Medulla oblongata (tissue), 1 donor: ENCODE measurements at regions not wholly inside any gene's neighbourhood (a gene's known extent, or its start where the extent isn't known, plus 50 kb on each side); places are given as distances from the start of the nearest gene placed in this dataset.
"Not testable (repeated sequence)": the region's sequence is repeated elsewhere in the genome, so short reads cannot be mapped to it uniquely, and the experiment has no call there.

Experiments
- DNase-seq: peaks from one replicate; pipeline ENCODE4 v3.0.0-alpha.2; 2015; ENCODE audit errors: extremely low spot score

DNA sequence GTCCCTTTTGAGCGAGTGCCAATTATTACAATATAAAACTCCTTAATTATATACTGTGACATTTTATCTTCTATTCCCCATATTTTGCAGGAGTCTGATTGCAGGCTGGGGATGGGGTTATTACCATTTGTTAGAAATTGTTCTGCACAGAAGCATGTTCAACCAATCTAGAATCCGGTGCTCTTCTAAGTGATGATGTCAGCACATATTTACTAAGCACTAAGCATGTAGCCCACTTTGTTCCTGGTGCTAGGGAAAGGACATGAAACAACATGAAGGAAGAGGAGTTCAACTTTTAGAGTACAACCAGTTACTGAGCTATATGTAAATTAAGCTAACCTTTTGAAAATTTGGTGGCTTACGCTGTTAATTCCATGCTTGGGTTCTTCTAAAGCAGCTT is 52.8 kb upstream of the IL1RAPL2 start:
- no peak for DNase-seq

DNA sequence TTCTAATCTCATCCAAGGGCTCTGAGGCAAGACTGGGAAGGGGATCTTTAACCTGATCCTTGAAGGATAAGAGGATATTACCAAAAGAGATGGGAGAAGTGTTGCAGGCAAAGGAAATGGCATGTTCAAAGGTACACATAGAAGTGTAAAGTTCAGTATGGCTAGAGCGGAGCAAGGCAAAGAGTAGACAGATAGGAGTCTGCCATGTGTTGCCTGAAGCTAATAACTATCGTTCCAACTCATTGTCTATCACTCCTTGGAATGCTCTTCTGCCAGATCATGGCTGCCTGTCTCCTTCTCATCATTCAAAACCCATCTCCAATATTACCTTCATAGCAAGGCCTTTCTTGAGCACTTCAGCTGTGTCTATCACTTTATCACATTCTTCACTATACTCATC is 55.2 kb upstream of the IL1RAPL2 start:
- no peak for DNase-seq

DNA sequence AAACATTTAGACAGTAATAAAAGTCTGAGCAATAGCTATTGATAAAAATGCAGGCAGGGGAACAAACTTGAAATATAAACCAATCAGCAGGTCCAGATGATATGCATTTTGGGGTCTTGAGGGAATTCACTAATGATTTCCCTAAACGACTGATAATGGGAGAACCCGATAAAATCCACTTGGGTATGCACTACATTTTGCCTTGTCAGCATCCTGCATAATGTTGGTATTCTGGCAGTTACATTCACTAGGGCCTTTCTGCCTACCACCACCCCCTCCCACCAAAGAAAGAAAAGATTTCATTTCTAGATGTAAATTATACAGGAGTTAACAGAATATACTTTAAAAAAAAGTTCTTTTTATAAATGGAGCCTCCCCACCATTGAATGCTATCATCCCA is 63.5 kb upstream of the IL1RAPL2 start:
- DNase-seq = no peak

DNA sequence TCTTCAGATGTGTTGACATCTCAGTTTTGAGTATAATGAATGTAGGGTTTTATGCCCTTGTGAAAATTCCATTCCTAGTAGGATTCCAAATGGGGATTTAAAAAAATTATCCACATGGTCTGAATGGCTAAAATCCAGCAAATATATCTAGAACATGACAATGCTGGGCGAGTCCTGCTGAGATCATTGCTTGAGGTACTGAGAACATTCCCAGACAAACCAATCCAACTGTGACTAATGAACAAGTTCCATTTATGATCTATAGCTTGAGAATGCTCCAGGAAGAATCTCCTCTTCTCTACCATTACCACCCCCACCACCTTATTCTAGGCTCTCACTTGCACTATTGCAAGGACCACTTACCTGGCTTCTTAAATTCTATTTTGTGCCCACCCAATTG is 77.2 kb upstream of the IL1RAPL2 start:
- DNase-seq = no peak

DNA sequence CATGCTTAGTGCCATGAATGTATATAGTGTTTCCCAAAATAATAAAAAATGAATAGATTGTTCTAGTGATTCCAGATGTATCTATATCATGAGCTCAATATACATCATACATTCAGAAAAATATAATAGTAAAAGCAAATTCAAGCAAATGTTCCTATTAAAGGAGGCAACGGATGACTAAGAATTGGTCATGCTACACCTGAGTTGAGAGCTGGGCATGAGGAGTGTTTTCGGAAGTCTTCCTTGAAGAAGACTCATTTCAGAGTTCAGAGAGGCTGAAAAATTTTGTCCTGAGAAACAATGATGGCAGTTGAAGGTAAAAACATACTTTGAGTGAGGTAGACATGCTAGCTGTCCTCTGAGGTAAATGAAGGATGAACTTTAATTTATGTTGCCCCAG is 79.3 kb upstream of the IL1RAPL2 start:
- no peak for DNase-seq

DNA sequence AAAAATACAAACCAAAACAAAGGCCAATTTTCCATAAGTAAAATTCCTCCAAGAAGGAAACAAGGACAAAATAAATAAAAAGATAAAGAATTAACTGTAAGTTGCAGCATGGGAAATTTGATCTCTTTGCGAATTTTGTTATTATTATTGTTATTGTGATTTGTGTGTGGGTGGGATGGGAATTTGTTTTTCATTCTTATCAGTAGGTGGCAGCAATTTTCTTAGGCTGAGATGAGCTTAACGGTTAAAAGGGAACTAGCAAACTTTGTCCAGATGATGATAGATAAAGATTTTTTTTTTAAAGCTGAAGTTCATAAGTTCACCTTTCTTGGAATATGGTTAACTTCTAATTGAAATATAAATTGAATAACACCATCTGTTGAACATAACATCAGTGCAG is 83.2 kb upstream of the IL1RAPL2 start:
- no peak for DNase-seq

DNA sequence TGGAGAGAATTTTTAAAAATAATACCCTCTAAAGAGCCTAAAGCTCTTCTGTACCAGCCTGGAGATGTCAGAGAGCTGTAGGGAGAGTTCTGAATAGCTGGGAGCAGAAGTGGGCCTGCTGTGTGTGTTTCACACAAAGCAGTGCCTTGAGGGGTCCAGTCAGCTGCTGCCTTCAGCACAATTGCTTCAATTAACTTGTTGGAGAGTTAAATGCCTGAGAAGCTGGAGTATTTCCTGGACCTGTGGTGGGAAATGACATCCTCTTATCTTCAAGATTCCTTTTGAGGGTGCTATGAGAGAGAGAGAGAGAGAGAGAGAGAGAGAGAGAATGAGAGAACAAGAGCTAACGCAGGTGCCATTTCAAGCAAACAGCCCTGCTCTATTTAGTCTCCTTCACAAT is 96.2 kb upstream of the IL1RAPL2 start:
- DNase-seq = no peak

DNA sequence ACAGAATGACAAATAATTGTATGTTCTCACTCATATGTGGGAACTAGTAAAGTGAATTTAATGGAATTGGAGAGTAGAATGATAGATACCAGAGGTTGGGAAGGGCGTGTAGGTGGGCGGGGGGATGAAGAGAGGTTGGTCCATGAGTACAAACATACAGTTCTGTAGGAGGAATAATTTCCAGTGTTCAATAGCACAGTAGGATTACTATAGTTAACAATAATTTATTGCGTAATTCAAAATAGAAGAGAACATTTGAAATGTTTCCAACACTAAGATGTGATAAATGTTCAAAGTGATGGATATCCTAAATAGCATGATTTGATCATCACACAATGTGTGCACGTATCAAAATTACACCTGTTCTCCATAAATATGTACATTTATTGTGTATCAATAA is 106.2 kb upstream of the IL1RAPL2 start:
- DNase-seq = no peak

DNA sequence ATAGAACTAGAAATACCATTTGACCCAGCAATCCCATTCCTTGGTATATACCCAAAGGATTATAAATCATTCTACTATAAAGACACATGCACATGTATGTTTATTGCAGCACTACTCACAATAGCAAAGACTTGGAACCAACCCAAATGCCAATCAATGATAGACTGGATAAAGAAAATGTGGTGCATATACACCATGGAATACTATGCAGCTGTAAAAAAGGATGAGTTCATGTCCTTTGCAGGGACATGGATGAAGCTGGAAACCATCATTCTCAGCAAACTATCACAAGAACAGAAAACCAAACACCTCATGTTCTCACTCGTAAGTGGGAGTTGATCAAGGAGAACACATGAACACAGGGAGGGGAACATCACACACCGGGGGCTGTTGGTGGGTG is 108.9 kb upstream of the IL1RAPL2 start:
- not testable (repeated sequence) for DNase-seq

DNA sequence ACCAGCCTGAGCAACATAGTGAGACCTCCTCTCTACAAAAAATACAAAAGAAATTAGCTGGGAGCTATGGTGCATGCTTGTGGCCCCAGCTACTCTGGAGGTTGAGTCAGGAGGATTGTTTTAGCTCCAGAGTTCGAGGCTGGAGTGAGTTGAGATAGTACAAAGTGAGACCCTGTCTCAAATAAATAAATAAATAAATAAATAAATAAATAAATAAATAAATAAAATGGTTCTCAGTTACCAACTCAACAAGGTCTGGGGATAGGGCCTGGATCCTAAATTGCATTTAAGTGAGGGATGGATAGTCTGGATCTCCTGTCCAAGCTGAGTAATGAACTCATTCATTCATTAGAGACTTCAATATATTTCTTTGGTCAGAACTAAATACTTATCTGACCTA is 115.7 kb upstream of the IL1RAPL2 start:
- no peak for DNase-seq

DNA sequence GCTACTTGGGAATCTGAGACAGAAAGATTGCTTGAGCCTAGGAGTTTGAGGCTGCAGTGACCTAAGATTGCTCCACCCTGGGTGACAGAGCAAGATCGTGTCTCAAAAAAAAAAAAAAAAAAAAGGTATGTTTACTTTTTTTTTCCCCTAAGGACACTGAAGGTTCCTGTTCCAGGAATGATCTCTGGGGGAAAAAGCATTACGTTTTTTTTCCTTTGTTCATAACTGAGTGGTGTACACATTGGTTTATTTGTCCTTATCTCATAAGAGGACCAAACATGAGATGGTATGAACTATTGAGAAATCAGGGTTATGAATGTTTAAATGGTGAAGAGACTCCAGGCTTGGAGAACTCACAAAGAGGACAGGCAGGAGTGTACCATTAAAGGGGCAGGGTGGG is 120.4 kb upstream of the IL1RAPL2 start:
- no peak for DNase-seq

DNA sequence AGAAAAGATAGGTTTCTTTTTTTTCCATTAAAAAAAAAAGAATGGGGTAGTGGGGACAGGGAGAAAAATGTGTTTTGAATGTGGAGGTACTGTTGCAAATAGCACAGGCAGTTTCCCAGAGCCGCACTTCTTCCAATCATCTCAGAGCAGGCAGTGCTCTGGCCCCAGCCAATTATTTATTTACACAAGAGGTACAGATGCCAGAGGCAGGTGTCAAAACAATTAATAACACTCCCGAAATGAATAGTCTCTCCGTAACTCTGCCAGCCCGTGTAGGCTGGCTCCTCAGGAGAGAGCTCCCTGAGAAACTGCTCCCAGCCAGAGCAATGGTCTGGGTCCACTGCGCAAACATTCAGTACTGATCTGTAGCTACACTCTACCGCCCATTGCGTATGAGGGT is 130.8 kb upstream of the IL1RAPL2 start:
- DNase-seq = no peak

DNA sequence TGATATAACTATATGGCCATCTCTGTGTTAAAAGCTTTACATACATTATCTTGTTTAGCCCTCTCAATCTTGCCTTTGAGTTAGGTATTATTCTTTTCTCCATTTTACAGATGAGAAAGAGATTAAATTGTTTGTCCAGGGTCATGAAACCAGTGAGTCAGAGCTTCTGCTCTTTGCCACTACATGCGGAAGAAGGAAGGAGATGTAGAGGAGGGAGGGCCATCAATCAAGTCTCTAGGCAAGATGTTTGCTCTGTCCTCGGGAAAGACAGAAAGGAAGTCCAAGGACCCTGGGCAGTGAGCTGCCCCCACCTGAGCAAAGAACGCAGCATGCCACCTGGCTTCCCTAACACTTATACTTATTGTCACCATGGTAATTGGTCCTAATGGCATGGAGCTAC is 133.7 kb upstream of the IL1RAPL2 start:
- no peak for DNase-seq

DNA sequence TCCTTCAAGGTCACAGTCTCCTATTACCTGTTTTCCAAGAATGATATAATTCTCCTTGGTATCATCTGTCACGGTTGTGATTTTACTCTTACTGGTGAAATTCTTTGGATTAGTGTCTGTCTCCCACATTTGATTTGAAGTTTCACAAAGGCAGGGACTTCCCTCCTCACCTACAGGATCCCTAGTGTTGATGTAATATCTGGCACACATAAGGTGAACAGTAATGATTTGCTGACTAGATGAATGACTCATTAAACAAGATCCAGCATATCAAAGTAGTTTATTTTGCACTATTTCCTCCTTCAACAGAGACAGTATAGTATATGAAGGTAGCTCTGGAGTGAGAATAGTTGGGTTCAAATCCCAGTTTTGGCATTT is 135.3 kb upstream of the IL1RAPL2 start:
- DNase-seq = no peak

DNA sequence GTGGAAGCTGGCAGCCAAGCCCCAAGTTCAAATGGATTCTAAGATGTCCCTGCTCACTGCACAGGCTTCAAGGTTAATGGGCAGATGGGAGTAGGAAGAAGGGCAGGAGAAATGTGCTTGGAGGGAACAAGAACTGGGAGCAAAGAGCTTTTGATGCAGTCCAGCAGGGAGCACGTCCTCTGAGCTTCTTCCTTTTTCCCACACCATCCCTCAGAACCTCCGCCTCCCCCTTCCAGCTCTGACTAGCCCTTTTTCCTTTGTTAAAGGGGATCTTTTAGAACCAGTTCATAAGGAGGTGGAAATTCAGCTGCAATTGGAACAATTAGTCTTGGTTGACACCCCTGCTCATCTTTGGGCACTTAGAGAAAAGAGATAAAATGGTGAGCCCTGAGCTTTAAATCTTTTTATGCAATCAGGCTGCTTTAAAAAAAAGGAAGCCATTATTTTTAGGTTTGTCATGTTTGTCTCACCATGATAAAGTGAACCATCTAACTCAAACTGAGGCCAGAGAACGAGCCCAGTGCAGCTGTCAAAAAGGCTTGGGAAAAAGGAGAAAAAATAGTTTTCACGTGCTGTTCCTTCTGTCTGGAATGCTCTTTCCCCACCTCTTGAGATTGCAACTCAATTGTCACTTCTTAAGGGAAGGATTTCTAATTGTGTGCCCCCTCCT is 135.8 kb upstream of the IL1RAPL2 start:
- DNase-seq = no peak

DNA sequence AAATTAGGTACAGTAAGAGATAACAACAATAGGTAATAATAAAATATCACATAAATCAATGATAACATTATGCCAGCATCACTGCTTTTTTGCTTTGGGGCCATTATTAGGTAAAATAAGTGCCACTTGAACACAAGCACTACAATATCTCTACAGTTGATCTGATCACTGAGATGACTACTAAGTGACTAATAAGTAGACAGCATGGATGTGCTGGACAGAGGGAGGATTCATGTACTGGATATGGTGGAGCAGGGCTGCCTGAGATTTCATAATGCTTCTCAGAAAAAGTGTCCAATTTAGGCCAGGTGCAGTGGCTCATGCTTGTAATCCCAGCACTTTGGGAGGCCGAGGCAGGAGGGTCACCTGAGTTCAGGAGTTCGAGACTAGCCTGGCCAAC is 137.8 kb upstream of the IL1RAPL2 start:
- no peak for DNase-seq

DNA sequence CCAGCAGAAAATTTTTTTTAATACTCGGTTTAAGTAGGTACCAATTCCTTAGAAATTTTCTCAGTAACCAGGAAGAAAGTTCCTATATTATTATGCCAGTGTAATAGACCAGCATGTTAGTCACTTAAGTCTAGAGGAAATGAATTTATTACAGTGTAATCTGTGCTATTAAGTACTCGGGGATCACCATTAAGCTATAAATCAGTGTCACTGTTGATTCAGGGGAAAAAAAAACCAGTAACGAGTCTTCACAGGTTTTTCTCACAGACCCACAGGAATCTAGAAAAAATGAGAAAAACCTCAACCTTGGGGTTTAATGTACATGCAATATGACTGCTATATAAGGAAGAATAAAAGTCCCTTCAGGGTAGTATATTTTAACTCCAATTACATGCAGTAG is 138.3 kb upstream of the IL1RAPL2 start:
- no peak for DNase-seq

DNA sequence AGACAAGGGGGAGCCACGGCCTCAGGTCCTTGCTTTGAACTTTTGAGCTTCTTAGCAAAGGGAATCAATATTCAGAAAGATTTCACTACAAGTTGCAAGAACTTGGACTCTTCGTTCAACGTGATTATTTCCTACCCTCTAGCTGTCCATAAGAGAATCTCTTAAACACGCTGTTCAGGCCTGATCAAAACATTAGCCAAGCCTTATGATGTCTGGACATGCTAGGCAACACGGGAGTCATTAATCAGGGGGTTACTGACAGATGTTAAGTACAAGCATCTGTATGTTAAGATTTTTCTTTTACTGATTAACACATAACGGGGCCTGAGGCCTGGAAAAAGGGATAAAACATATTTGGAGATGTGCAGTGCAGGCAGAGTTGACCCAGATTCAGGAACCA is 138.9 kb upstream of the IL1RAPL2 start:
- DNase-seq = no peak

DNA sequence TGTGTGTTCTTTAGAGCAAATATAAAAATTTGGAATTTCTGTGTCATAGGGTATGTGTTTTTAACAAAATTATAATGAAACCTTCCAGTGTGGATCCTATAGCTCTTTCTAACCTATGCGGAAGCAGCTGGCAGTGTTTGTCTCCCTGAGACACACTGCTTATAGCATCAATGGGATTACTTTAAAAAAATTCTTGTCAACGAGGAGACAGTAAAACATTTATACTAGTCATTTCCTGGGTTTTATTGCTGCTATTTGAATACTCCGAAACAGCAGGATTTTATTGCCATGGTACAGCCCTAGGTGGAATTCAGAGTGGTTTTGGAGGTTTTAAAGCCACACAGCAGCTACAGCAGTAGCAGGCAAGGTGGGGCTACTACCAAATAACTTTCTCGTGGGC is 145.1 kb upstream of the IL1RAPL2 start:
- no peak for DNase-seq

DNA sequence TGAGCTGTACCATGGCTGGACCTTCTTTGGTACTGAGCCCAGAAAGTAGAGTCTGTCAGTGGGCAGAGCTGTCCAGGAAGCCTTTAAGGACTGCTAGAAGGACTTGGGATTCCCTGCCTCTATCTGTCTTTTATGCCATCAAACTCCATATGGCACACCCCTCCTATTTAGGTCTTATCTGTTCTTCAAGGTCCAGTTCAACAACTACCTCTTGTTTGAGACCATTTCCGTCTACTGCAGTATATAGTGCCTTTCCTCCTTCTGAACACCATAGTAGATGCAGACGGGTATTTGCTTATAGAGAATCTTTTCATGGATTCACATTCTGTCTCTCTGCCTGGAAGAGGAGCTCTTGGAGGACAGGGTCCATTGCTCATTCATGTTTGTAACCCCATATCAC is 146.1 kb upstream of the IL1RAPL2 start:
- DNase-seq = no peak

DNA sequence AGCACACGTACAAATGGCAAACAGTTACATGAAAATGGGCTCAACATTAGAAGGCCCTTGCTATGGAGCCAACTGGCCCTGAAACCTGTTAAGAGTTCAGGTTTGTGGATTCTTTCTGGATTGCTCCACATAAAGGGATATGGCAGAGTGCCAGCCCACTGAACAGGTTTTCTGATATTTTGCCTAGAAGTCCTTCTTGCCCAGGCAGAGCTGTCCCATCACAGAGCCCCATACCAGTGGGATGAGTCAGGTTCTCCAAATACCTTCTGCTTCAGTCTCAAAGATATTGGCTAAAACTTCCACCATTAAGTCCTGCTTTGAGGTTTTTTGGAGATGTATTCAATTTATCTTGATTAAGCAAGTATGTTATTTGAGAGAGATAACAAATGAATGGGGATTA is 146.8 kb upstream of the IL1RAPL2 start:
- DNase-seq = no peak

DNA sequence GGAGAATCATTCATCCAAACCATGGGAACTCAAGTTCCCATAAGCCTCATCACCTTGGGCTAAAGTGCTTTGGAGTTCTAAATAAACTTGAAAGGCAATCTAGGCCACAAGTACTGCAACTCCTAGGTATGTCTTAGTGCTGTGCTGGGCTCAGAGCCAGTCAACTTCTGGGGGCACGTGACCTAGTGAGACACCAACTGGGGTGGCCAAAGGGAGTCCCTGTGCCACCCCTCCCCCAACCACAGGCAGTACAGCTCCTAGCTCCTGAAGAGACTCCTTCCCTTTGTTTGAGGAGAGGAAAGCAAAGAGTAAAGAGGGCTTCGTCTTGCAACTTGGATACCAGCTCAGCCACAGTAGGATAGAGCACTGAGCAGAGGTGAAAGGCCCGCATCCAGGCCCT is 154.2 kb upstream of the IL1RAPL2 start:
- no peak for DNase-seq

DNA sequence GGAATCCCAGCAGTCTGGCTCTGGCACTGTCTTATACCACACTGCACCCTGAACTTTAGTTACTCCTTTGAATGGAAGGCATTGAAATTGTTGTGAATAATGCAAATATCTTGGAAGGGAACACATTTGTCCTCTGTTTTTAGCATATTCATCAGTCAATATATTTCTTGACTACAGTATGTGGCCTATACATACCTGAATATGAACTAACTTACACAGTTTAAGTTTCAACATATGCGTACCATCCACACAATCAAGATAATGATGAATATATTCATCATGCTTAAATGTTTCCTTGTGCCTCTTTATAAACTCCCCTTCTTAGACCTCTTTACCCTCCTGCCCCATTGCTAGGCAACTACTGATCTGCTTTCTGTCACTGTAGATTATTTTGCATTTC is 145.7 kb upstream of the ESX1 start:
- DNase-seq = no peak

DNA sequence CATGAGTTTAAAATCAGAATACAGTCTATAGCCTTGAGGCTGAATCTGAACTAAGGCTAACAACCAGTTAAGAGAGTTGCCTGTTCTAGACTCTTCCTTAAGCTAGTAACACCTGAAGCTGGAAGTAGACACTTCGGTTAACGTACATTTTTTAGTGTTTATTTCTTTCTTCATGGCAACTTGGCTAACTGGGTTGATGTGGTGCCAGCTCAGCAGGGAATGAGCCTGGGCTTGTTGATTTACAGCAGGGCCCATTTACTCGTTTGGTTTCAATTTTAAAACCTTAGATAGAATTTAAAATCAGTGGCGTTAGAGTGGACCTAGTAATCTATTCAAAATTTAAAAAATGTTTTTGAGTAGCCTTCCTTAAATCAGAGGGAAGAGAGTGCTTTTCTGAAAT is 137.6 kb upstream of the ESX1 start:
- DNase-seq = no peak

DNA sequence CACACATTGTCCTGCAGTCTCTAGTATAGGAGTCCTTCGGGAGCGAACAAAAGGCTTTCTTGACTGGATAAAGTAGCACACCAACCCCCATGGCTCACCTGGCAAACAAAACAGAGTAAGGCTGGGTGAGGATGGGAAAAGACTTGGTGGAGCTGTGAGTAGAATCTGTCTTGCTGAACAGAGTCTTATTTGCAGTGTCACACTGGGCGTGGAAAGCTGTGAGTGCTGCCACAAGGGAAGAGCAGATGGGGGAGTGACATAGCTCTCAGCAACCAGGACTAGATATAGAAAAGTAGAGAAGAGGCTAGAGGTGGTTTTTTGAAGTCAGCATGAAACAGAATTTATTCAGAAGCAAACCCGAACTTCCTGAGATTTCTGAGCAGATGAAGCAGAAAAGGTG is 137.2 kb upstream of the ESX1 start:
- no peak for DNase-seq
